GM10266 (cell line): ENCODE measurements at regions not wholly inside any gene's neighbourhood (a gene's known extent, or its start where the extent isn't known, plus 50 kb on each side); places are given as distances from the start of the nearest gene placed in this dataset.

Experiments used
- DNase-seq: peaks from one replicate; pipeline ENCODE4 v3.0.0; 2012; ENCODE audit errors: extremely low spot score
- TF ChIP-seq, protein P1 (sequence below): IDR thresholded peaks from 2 replicates; pipeline ENCODE4 v1.5.1; 2012; ENCODE audit warnings: mild to moderate bottlenecking, low read depth; ENCODE audit not compliant: control insufficient read depth, insufficient read depth; ENCODE audit errors: missing control alignments

DNA sequence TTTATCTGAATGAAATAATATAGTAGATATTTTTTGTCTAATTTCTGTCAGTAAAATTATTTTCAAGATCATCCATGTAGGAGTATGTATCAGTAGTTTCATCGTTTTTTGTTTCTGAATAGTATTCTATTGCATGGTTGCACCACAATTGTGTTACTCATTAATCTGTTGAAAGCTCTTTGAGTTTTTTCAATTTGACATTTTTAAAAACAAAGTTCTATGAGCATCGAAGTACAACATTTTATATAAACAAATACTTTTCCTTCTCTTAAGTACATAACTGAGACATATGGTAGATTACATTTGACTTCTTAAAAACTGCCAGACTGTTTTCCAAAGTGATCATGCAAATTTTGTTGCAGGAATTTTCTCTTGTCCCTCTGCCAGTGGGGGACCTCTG lies 1113.1 kb upstream of the CITED2 start:
- DNase-seq: no peak
- TF ChIP-seq, protein P1, sequence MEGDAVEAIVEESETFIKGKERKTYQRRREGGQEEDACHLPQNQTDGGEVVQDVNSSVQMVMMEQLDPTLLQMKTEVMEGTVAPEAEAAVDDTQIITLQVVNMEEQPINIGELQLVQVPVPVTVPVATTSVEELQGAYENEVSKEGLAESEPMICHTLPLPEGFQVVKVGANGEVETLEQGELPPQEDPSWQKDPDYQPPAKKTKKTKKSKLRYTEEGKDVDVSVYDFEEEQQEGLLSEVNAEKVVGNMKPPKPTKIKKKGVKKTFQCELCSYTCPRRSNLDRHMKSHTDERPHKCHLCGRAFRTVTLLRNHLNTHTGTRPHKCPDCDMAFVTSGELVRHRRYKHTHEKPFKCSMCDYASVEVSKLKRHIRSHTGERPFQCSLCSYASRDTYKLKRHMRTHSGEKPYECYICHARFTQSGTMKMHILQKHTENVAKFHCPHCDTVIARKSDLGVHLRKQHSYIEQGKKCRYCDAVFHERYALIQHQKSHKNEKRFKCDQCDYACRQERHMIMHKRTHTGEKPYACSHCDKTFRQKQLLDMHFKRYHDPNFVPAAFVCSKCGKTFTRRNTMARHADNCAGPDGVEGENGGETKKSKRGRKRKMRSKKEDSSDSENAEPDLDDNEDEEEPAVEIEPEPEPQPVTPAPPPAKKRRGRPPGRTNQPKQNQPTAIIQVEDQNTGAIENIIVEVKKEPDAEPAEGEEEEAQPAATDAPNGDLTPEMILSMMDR: no peak

- no peak for DNase-seq
- TF ChIP-seq, protein P1: no peak
Observed at GRCh38 chr6:140486450-140487361, 1112.3 kb upstream of the CITED2 start.

DNA sequence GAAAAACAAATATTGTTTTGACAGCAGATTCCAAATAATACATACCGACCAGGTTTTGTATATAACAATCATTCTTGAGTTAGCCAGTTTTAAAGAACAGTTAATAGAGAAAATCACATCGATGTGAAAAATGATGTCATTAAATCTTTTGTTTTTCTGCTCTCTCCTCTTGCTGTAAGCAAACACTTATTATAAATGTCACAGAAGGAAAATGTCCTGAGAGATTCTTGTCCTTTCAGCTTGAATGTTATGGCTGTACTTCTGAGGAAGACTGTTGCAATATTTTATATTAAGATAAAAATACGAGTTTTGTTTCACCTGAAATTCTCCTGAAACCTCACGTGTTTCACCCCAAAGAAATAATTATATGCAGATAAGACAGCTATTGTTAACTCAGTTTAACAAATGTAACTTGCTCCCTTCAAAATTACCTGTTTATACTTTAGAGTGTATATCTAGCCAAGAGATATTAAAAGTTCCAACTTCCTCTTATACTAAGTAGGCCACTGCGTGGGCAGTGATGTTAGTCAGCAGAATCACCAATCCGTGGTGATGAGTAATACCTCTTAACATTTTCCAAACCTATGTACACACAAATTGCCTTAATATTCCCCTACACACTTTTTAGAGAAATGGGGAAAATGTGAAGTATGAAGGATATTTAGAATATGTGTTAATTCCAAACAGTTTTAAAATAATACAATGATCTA lies 1111.4 kb upstream of the CITED2 start:
- TF ChIP-seq, protein P1: no peak
- DNase-seq: no peak

DNA sequence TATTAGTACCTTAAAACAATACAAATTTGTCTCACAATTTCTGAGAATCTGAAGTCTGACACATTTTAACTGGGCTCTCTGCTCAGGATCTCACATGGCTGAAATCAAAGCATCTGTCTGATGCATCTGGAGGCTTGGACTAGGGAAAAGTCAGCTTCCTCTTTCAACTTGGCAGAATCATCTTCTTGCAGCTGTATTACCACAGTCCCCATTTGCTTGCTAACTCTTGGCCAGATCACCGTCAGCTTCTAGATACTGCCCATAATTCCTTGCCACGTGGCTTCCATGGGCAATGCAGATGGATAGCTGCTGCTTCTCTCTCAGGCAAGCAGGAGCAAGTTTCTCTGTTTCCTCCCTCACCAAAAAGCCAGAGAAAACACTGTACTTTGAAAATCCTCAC lies 1106.4 kb upstream of the CITED2 start:
- DNase-seq: no peak

GRCh38 chr6:140478631-140479030 lies 1104.2 kb upstream of the CITED2 start:
- DNase-seq: no peak
- TF ChIP-seq, protein P1: no peak

More for the DNA sequence above, 1106.4 kb upstream of the CITED2 start:
- TF ChIP-seq, protein P1: no peak

- no peak for DNase-seq
- TF ChIP-seq, protein P1: no peak
Observed at GRCh38 chr6:140475086-140475485, 1100.6 kb upstream of the CITED2 start.

DNA sequence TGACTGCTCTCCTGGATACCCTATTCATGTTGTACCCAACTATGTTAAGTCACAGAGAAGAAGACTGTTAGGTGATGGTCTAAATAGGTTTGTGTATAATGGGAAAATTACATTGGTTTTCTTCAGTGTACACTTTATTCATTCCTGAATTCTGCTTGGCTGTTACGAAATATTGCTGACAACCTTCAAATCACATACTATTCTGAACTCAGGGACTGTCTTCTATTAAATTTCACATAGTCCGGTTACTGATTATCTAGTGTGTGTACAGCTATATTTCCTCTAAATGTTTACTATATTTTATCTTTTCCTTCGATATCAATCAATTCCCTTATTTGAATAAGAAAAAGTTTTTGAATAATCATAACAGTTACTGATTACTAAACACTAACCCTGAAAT lies 1090.3 kb upstream of the CITED2 start:
- DNase-seq: no peak
- TF ChIP-seq, protein P1: no peak
